Keratinocyte (primary cell): ENCODE measurements at regions not wholly inside any gene's neighbourhood (a gene's known extent, or its start where the extent isn't known, plus 50 kb on each side); places are given as distances from the start of the nearest gene placed in this dataset.

Experiments
- EZH2 ChIP-seq: IDR thresholded peaks from one replicate; pipeline ENCODE4 v1.6.1; 2012; ENCODE audit warnings: inconsistent platforms, mild to moderate bottlenecking, low read length, moderate library complexity
- TF ChIP-seq, protein P1 (sequence below), 3 experiments: IDR thresholded peaks in 1 of 3; conservative IDR thresholded peaks in 1 of 3; optimal IDR thresholded peaks in 1 of 3; 2 replicates in 2 of 3; 3 replicates in 1 of 3; pipeline versions ENCODE3 to v1.5.1; 2011; ENCODE audit warnings: low read length in 3 of 3, mild to moderate bottlenecking in 3 of 3, moderate library complexity in 2 of 3, control low read depth in 1 of 3, inconsistent platforms in 1 of 3; ENCODE audit not compliant: insufficient read depth in 2 of 3; ENCODE audit errors: extremely low read depth in 1 of 3

GRCh38 chrX:42119076-42119475 is 195.7 kb upstream of the CASK start:
- TF ChIP-seq, protein P1, sequence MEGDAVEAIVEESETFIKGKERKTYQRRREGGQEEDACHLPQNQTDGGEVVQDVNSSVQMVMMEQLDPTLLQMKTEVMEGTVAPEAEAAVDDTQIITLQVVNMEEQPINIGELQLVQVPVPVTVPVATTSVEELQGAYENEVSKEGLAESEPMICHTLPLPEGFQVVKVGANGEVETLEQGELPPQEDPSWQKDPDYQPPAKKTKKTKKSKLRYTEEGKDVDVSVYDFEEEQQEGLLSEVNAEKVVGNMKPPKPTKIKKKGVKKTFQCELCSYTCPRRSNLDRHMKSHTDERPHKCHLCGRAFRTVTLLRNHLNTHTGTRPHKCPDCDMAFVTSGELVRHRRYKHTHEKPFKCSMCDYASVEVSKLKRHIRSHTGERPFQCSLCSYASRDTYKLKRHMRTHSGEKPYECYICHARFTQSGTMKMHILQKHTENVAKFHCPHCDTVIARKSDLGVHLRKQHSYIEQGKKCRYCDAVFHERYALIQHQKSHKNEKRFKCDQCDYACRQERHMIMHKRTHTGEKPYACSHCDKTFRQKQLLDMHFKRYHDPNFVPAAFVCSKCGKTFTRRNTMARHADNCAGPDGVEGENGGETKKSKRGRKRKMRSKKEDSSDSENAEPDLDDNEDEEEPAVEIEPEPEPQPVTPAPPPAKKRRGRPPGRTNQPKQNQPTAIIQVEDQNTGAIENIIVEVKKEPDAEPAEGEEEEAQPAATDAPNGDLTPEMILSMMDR (optimal IDR thresholded peaks at IDR 0.05 in 1 of 3, IDR thresholded peaks at IDR 0.05 in 1 of 3, conservative IDR thresholded peaks at IDR 0.05 in 1 of 3; ENCODE audit: extremely low read depth in 1 of 3, insufficient read depth in 2 of 3, low read length in 3 of 3) = no peak
- TF ChIP-seq EZH2 = no peak
